ENCODE measurements at regions not wholly inside any gene's neighbourhood (a gene's known extent, or its start where the extent isn't known, plus 50 kb on each side); places are given as distances from the start of the nearest gene placed in this dataset.

DNA sequence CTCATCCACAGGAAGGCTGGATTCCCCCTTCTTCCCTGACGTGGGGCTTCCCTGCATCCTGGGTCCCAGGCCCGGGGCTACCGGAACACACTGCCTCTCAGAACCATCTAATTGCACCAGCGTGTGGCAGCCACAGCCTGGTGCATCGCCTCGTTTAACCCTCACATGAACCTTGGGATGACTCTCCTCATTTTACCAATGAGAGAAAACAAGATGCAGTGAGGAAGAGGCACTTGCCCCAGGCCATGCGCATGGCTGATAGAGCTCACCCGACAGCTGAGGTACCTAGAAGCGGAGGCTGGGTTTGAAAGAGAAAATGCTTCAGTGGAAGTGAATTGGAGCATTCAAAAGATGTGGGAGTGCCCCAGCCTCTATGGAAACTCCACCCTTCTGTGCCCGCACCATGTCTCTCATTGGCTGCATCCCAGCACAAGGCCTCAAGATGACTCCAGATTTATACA lies 162.3 kb downstream of the KATNIP start:
- intact Hi-C loops (cut with micrococcal nuclease), result no loop called here

DNA sequence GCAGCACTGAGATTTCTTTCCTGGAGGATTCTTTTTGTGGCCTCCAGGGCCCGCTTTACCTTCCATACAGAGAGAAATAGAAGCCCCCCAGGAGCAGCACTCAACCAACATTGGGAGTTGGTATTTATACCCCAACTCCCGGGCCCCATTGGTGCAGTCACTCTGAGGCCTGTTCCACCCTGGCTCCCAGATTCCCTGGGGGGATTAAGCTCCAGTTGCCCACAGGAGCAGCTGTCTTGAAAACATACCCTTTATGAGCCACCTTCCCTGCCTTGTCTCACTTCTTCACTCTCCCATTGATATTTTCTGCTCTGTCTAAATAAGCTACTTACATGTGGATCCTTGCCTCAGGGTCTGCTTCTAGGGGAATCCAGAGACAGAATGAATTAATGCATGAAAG lies 167.8 kb downstream of the KATNIP start:
- intact Hi-C loops (cut with micrococcal nuclease), result no loop called here

GRCh38 chr16:27718201-27719105 lies 168.5 kb downstream of the KATNIP start:
- intact Hi-C loops (cut with micrococcal nuclease), result no loop called here

- intact Hi-C loops (cut with micrococcal nuclease), result no loop called here
Measured at GRCh38 chr16:27719106-27719445, 169.1 kb downstream of the KATNIP start.

- intact Hi-C loops (cut with micrococcal nuclease), result no loop called here
Measured at GRCh38 chr16:27720731-27721530, 171.0 kb downstream of the KATNIP start.

DNA sequence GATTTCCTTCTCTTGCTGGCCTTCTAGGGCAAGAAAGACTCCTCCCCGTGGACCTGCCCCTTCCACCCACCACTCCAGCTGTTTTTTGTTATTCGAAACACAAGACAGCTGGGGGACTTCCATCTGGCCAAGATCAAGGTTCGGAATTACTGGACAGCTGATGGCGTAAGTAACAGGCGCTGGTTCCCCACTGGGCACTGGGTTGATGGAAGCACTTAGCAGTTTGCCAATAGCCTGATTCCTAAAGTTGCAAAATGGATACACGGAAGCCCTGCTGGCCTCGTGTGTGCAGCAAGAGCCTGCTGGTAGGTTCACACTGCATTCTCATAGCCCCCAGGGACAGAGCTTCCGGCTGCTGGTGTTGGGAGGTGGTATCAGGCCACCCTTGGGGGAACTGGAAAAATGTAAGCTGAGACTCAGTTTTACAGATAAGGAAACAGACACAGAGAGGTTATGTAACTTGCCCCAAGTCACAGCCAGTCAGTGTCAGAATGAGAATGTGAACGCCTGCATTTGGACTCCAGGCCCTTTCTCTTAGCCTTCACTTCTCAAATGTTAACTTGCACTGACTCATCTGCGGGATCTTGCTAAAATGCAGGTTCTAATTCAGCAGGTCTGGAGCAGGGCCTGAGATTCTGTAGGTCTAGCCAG lies 171.7 kb downstream of the KATNIP start:
- intact Hi-C loops (cut with micrococcal nuclease), result no loop called here

DNA sequence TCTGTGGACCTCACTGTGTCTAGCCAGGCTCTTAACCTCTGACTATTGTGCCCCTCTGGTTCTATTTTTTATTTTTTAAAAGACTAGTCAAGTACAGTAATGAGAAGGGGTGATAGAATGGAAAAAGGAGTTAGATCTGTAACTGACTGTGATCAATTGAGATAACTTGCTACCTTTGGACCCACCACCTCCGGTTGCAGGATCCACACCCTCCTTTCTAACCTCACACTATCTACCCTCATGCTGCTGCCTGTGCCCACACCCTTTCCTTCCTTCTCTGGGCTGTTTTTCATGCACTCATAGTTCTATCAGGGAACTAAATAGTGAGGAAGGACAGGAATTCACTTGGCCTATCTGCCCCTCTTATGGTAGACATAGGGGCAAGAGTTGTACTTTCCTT lies 172.3 kb downstream of the KATNIP start:
- intact Hi-C loops (cut with micrococcal nuclease), result no loop called here

DNA sequence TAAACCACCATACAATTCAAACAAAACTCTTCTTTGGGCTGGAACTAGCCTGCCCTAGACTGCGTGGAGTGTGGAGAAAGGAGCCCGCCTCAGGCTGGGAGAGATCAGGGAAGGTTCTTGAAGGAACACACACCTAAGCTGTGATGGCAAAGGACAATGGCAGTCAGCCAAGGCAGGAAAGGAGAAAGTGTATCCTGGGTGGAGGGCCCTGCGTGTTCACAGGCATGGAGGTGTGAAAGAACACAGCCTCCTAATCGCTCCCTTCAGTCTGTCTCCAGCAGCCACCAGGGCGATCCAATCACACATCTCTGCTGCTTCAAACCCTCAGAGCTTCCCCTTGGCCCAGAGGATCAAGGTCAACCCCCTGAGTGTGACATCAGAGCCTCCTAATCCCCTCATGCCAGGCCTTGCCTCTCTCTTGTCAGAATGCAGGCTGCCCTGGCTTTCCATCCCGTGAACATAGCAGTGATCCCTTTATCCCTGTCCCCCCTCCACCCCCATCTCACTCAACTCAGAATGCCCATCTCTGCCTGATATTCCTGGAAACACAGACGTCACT lies 173.0 kb downstream of the KATNIP start:
- intact Hi-C loops (cut with micrococcal nuclease), result no loop called here

DNA sequence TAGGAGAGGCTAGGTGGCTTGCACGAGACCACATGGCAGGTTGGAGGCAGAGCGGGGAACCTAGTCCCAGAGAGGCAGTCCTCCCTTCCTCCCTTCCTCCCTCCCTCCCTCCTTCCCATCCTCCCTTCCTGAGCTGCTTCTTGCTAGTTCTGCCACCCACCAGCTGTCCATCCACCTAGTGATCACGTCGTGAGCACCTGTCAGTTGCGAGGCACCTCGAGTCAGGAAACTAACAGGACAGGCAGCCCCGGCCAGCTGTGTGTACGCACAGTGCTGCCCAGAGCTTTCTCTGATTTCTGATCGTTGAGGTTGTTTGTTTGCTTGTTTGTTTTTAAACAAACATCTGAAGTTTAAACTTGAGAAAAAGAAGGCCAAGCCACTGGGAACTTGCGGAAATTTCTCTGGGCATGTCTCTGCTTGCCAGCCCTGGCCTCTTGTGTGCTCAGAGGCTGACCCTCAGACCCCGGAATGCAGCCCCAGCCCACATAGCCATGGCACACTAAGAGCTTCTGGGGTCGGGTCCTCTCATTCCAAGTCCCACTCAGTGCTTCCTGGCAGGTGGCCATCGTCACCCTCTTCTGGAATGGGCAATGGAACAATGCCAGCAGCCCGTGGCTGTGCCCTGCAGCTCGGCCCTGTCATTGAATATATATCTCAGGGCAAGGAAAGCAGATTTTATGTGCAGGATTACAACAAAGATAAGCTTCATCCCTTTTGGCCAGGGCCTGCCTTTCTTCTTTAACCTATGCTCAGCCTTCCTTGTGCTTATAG lies 174.0 kb downstream of the KATNIP start:
- intact Hi-C loops (cut with micrococcal nuclease), result no loop called here

DNA sequence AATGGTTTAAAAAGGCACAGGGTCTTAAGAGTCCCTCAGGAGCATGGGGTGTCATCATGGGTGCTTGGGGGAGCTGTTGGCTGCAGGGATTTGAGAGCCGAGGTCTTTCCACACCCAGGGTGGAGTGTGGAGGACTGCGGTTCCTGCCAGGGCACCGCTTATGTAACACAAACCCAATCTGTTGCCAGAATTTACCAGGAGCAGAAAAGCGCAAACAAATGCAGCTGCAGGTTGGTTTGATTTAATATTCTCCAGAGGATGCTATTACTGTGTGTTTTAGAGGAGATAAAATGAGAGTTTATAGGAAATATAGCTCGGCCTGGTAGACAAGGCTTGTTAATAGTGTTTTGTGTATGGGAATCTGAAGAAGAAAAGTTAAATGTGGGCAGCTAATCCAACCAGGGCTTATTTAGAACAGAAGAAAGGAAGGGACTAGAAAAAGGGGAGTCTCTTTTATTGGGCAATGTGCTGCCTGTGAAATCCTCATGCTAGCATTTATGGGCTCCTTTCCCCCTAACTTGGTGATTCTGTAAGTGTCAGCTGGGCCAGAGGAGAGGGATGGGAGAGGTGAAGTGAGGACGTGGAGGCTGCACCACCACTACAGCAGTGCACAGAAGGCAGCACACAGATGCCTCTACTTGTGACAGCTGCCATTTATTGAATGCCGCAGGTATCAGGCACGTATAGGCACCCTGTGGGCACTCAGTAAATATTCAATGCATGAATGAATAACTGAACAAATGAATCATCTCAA lies 174.7 kb downstream of the KATNIP start:
- intact Hi-C loops (cut with micrococcal nuclease), result no loop called here

DNA sequence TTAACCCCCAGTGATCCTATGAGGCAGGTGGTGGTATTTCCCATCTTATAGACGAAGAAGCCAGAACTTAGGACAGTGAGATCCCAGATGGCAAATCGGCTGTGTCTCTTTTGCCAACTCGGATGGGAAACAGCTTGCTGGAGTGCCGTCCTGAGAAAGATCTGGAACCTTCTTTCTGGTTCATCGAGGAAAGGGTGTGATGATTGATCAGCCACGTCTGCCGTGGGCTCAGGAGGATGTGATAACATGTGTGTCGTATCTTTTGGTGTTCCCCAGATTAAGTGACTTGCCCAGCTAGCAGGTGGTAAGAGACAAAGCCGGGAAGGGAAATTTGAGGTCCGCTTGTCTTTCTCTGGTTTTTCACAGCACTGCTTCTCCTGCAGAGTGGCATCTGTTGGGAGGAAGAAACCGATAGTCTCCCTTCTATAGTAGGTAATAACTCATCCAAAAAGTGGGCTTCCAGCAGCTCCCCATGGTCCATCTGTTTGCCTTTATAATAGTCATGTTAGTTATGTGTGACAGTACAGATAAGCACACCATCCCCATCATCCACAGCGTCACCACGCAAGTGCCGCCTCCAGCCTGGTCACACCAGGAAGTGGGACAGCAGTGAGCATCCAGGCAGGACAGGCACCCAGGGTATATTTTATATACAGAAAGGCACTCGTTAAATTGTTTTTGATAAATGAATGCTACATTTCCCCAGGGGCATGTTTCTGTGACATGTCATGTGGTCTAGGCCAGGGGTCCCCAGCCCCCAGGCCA lies 175.5 kb downstream of the KATNIP start:
- intact Hi-C loops (cut with micrococcal nuclease), result no loop called here

GRCh38 chr16:27726621-27727261 lies 176.8 kb downstream of the KATNIP start:
- intact Hi-C loops (cut with micrococcal nuclease), result no loop called here

DNA sequence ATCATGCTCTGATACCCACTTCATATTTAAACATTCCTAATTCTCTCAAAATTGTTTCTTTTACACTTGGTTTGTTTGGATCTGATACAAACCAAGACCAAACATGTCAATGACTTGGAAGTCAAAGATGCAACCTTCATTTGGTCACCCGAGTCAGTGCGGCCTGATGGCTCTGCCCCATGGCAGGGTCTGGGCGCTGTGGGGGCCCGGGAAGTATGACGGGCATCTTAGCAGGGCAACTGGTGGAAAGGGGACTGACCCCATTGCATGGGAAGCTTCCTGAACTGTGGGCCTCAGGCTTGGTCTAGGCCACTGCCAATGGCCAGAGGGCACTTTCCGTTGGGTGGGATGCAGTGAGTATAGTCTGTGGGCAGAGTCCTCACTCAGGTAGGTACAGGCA lies 178.0 kb downstream of the KATNIP start:
- intact Hi-C loops (cut with micrococcal nuclease), result no loop called here

GRCh38 chr16:27728691-27729090 lies 178.7 kb downstream of the KATNIP start:
- intact Hi-C loops (cut with micrococcal nuclease), result no loop called here

- intact Hi-C loops (cut with micrococcal nuclease), result no loop called here
Measured at GRCh38 chr16:27729516-27730304, 179.8 kb downstream of the KATNIP start.

GRCh38 chr16:27730661-27731210 lies 180.8 kb downstream of the KATNIP start:
- intact Hi-C loops (cut with micrococcal nuclease), result no loop called here

DNA sequence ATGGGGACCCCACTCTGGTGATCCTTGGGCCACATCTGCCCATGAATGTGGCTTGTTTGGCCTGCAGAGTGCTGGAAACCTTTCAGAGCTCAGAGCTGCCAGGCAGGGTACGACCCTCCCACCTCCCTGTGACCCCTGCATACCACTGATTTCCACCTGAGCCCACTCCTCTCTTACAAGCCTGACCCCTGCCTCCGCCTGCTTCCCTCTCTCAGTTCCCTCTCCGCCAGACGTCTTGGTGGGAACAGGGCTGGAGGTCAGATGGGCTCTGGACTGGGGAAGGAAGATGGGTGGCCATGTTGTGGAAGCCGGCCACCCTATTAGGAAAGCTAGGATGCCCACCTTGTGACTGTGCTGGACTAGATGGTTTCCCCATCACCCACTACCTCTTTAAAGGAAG lies 185.1 kb downstream of the KATNIP start:
- intact Hi-C loops (cut with micrococcal nuclease), result no loop called here

DNA sequence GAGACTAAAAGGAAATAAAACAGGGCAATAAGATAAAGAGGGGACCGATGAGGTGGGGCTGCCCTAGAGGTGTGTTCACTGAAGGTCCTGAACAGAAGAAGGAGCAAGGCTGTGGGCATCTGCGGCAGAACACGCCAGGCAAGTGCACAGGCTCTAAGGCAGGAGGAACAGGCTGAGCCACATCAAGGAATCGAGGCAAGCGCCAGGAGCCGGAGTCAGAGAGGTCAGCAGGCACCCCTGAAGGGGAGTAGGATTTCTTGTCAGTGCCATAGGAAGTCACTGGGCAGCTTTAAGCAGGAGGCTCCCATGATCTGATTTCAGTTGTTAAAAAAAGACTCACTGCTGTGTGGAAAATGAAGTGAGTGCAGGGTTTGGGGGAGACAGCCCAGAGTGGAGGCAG lies 186.5 kb downstream of the KATNIP start:
- intact Hi-C loops (cut with micrococcal nuclease), result no loop called here

Measured in T-helper 1 cell treated with Interleukin-12 subunit alpha and Interleukin-12 subunit beta and Interleukin-4 antibody, amounts not matched to agents 30 ng/mL and 1 ng/mL, for 36 hours (primary cell).